ENCODE measurements at regions not wholly inside any gene's neighbourhood (a gene's known extent, or its start where the extent isn't known, plus 50 kb on each side); places are given as distances from the start of the nearest gene placed in this dataset.

DNA sequence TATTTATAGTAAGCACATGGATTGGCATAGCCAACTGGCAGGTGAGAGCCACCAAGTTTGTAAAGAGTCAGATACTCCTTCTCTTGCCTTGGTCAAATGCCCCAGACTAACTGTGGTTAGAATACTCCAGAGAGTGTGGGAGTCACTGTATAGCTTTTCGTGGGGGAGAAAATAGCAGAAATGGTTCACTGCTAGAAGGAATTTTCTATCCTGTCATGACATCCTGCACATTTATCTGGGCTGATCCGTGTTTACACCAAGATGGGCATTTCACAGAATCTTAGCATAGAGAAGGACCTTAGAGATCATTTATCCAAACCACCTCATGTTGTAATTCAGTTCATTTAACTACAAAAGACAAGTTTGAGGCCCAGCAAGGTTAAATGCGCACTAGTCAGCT lies 460.8 kb downstream of the ENC1 start:
- H3K27me3 ChIP-seq = no peaks in the 10 kb centered on the region
- no peak overlapping the region for H3K4me3 ChIP-seq
- TF ChIP-seq, protein P1, sequence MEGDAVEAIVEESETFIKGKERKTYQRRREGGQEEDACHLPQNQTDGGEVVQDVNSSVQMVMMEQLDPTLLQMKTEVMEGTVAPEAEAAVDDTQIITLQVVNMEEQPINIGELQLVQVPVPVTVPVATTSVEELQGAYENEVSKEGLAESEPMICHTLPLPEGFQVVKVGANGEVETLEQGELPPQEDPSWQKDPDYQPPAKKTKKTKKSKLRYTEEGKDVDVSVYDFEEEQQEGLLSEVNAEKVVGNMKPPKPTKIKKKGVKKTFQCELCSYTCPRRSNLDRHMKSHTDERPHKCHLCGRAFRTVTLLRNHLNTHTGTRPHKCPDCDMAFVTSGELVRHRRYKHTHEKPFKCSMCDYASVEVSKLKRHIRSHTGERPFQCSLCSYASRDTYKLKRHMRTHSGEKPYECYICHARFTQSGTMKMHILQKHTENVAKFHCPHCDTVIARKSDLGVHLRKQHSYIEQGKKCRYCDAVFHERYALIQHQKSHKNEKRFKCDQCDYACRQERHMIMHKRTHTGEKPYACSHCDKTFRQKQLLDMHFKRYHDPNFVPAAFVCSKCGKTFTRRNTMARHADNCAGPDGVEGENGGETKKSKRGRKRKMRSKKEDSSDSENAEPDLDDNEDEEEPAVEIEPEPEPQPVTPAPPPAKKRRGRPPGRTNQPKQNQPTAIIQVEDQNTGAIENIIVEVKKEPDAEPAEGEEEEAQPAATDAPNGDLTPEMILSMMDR (IDR thresholded peaks at IDR 0.05; ENCODE audit: low read depth, low read length) = no peak
- DNase-seq (ENCODE audit: low read depth in 1 of 2, low spot score in 1 of 2) = no peak
- no peaks in the 10 kb centered on the region for H3K36me3 ChIP-seq
- H3K27ac ChIP-seq = no peak overlapping the region
- H3K4me1 ChIP-seq (ENCODE audit: low read depth) = no peaks in the 10 kb centered on the region
- no peaks in the 10 kb centered on the region for H3K9me3 ChIP-seq (ENCODE audit: low read depth)

DNA sequence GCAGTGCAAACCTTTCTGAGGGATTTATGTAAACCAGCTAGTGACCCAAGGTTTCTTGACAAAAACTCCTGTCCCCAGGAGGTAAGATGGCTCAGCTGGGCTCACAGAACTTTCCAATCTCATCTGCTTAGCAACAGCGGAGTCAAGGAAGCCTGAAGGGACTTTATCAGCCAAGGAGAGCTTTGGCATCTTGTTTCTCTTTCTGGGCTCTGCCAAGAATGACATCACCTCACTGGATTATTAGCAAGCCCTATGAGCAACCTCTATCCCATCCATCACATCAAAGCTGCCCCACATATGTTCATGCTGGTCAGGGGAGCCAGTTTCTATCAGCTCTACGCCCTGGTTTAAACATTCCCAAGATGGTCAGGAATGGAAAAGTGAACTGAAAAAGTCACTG lies 461.3 kb downstream of the ENC1 start:
- peak in 1 of 2 donors; percentile 69 for DNase-seq (ENCODE audit: low read depth in 1 of 2, low spot score in 1 of 2)
- Histone ChIP-seq H3K27me3 (no peaks in the 10 kb centered on the region), H3K4me1 (ENCODE audit: low read depth) (no peaks in the 10 kb centered on the region), H3K36me3 (no peaks in the 10 kb centered on the region), H3K9me3 (ENCODE audit: low read depth) (no peaks in the 10 kb centered on the region), H3K27ac (no peak overlapping the region), H3K4me3 (no peak overlapping the region)
- TF ChIP-seq, protein P1 (IDR thresholded peaks at IDR 0.05; ENCODE audit: low read depth, low read length) = no peak

DNA sequence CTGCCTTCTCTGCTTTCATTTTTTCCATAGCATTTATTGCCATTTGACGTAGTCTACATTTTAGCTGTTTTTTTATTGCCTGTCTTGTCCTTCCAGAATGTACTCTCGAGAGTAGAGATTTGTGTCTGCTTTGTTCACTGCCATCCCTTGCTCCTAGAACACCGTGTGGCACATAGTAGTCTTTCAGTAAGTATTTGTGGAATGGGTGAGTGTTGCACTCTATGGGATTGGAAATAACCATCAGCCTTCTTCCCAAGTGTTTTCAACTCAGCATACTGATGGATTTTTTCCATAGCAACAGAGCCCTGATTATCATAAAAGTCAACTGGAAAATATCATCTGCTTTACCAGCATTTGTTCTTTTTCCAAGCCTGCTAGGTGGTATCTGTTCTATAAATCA lies 462.6 kb downstream of the ENC1 start:
- Histone ChIP-seq H3K36me3 (no peaks in the 10 kb centered on the region), H3K4me3 (no peak overlapping the region), H3K27me3 (no peaks in the 10 kb centered on the region), H3K4me1 (ENCODE audit: low read depth) (no peaks in the 10 kb centered on the region), H3K27ac (no peak overlapping the region), H3K9me3 (ENCODE audit: low read depth) (no peaks in the 10 kb centered on the region)
- TF ChIP-seq, protein P1 (IDR thresholded peaks at IDR 0.05; ENCODE audit: low read depth, low read length) = no peak
- no peak for DNase-seq (ENCODE audit: low read depth in 1 of 2, low spot score in 1 of 2)

DNA sequence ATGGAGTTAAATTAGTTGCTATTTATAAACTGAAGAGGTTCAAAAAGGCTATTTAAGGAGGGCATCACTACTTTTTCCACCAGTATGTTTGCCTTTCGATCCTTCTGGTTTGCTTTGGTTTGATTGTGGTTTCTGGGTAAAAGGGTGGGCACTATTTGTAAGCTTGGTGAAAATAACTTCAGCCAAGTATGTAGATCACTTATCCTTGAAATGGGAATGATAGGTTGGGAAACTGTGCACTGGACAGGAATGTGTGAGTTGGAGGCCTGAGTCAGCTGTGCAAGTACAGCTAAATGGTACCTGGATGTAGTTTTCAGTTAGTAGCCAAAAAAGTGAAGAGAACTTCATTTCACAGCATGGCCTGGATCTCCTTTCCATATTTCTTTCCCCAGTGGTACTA lies 466.2 kb downstream of the ENC1 start:
- no peak overlapping the region for H3K4me3 ChIP-seq
- no peaks in the 10 kb centered on the region for H3K36me3 ChIP-seq
- H3K27me3 ChIP-seq = no peaks in the 10 kb centered on the region
- TF ChIP-seq, protein P1 (IDR thresholded peaks at IDR 0.05; ENCODE audit: low read depth, low read length) = no peak
- DNase-seq (ENCODE audit: low read depth in 1 of 2, low spot score in 1 of 2) = no peak
- H3K27ac ChIP-seq = no peak overlapping the region
- no peaks in the 10 kb centered on the region for H3K4me1 ChIP-seq (ENCODE audit: low read depth)
- H3K9me3 ChIP-seq (ENCODE audit: low read depth) = no peaks in the 10 kb centered on the region

DNA sequence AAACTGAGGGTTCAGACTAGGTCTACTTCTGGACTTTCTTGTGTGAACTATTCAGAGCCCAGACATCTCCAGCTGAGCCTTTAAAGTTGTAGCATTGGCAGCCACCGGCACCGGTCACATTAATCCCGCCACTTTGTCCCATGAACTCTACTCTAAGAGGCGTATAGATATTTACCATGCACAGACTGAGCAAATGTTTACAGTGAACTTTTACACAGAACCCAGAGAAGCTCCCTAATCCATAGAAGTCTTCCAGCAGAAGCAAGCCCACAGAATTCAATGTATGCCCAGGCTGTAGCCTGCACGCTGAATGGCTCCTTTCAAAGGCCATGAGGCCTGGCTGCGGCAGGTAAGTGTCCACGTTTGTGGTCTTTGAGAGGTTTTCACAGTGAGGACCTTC lies 466.9 kb downstream of the ENC1 start:
- TF ChIP-seq, protein P1 (IDR thresholded peaks at IDR 0.05; ENCODE audit: low read depth, low read length) = no peak
- no peaks in the 10 kb centered on the region for H3K9me3 ChIP-seq (ENCODE audit: low read depth)
- H3K36me3 ChIP-seq = no peaks in the 10 kb centered on the region
- no peak for DNase-seq (ENCODE audit: low read depth in 1 of 2, low spot score in 1 of 2)
- H3K4me3 ChIP-seq = no peak overlapping the region
- H3K27me3 ChIP-seq = no peaks in the 10 kb centered on the region
- H3K27ac ChIP-seq = no peak overlapping the region
- H3K4me1 ChIP-seq (ENCODE audit: low read depth) = no peaks in the 10 kb centered on the region

DNA sequence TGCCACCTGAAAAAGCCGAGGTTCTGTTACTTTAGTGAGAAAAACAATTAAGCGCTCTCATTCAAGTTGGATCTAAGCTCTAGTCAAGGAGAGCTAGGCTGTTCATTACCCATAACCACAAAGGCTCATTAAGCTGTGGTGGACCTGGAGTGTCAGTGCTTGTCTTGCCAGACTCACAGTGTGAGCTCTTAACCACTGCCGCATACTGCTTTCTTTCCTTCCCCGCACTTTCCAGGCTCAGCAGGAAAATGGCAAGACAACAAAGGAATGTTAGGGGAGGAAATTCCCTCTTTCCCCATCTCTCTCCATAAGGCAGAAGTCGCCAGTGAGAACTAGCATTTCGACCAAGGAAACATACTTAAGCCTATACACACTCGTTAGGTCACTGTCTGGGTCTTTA lies 467.3 kb downstream of the ENC1 start:
- H3K27ac ChIP-seq = no peak overlapping the region
- no peaks in the 10 kb centered on the region for H3K27me3 ChIP-seq
- TF ChIP-seq, protein P1 (IDR thresholded peaks at IDR 0.05; ENCODE audit: low read depth, low read length) = no peak
- H3K4me3 ChIP-seq = no peak overlapping the region
- H3K36me3 ChIP-seq = no peaks in the 10 kb centered on the region
- no peak for DNase-seq (ENCODE audit: low read depth in 1 of 2, low spot score in 1 of 2)
- no peaks in the 10 kb centered on the region for H3K9me3 ChIP-seq (ENCODE audit: low read depth)
- no peaks in the 10 kb centered on the region for H3K4me1 ChIP-seq (ENCODE audit: low read depth)

All from cardiac muscle cell (in vitro differentiated cells and primary cell).